Spleen (tissue), 11 donors: ENCODE measurements at regions not wholly inside any gene's neighbourhood (a gene's known extent, or its start where the extent isn't known, plus 50 kb on each side); places are given as distances from the start of the nearest gene placed in this dataset.

Source experiments
- DNase-seq: peaks from one replicate; pipeline ENCODE4 v3.0.0-alpha.2; 2020
- H3K27ac ChIP-seq, 8 donors: fragments of 200-600 bp; sonication (generic) in 7 of 8; 1 replicate in 4 of 8; 2 replicates in 4 of 8; pipeline versions ENCODE4 v1.5.0 to v1.8.0; 2016 to 2021; ENCODE audit warnings: inconsistent platforms in 4 of 8, mild to moderate bottlenecking in 4 of 8, moderate library complexity in 1 of 8
- H3K27me3 ChIP-seq, 7 donors: fragments of 200-600 bp; sonication (generic) in 6 of 7; replicated peaks in 1 of 7; 1 replicate in 4 of 7; 2 replicates in 3 of 7; pipeline versions ENCODE4 v1.5.0 to v1.8.0; 2016 to 2021; ENCODE audit warnings: inconsistent platforms in 3 of 7, mild to moderate bottlenecking in 1 of 7
- H3K36me3 ChIP-seq, 6 donors: fragments of 200-600 bp; sonication (generic) in 5 of 6; 1 replicate in 4 of 6; 2 replicates in 2 of 6; pipeline versions ENCODE4 v1.5.0 to v1.8.0; 2016 to 2021; ENCODE audit warnings: inconsistent platforms in 2 of 6
- H3K4me1 ChIP-seq, 6 donors: fragments of 200-600 bp; sonication (generic) in 5 of 6; 1 replicate in 3 of 6; 2 replicates in 3 of 6; pipeline versions ENCODE4 v1.5.0 to v1.8.0; 2016 to 2021; ENCODE audit warnings: inconsistent platforms in 3 of 6
- H3K4me3 ChIP-seq, 8 donors: fragments of 200-600 bp; sonication (generic) in 7 of 8; 1 replicate in 4 of 8; 2 replicates in 4 of 8; pipeline versions ENCODE4 v1.5.0 to v1.8.0; 2016 to 2021; ENCODE audit warnings: inconsistent platforms in 4 of 8, mild to moderate bottlenecking in 4 of 8, moderate library complexity in 2 of 8
- H3K9me3 ChIP-seq, 8 donors: fragments of 200-600 bp; sonication (generic) in 7 of 8; 1 replicate in 4 of 8; 2 replicates in 4 of 8; pipeline versions ENCODE4 v1.5.0 to v1.8.0; 2016 to 2021; ENCODE audit warnings: inconsistent platforms in 4 of 8
- POLR2A ChIP-seq, 3 donors: fragments of 450-650 bp; IDR thresholded peaks; one replicate each; pipeline ENCODE4 v1.5.1; 2017; ENCODE audit warnings: antibody characterized with exemption in 3 of 3, mild to moderate bottlenecking in 1 of 3
- POLR2AphosphoS5 ChIP-seq, 3 donors: sonication (generic); formaldehyde crosslinking; IDR thresholded peaks; one replicate each; pipeline ENCODE4 v1.5.1; 2017; ENCODE audit warnings: antibody characterized with exemption in 3 of 3
- WGBS, 5 donors: extraction: QIAGEN DNeasy Blood & Tissue Kit in 3 of 5; methylation state at CpG; one replicate each; pipeline versions ENCODE4 v1.1.5 to v1.1.7; 2013 to 2018; 5-methylcytosine and 5-hydroxymethylcytosine counted together
- intact Hi-C: fragments of 100-400 bp; cut with DNase I; formaldehyde crosslinking; loops from one replicate; pipeline ENCODE4 v1.15.0; 2023; ENCODE audit warnings: low total_unique reads
- TF ChIP-seq, protein P1 (sequence below), 11 experiments: fragments of 200-600 bp in 7 of 11; fragments of 450-650 bp in 4 of 11; sonication (generic) in 4 of 11; IDR thresholded peaks in 8 of 11; conservative IDR thresholded peaks in 3 of 11; 1 replicate in 7 of 11; 2 replicates in 4 of 11; pipeline versions ENCODE4 v1.4.0 to v1.8.0; 2016 to 2021; ENCODE audit warnings: antibody characterized with exemption in 11 of 11, inconsistent platforms in 4 of 11, mild to moderate bottlenecking in 1 of 11
- donor health status: healthy with polysubstance abuse.
- donor health status: DM: no; HTN: no; CAD: no; lungs with moderate emphysema.
- donor health status: DM: no; HTN: no; CAD: no.
- donor health status: Bipolar disorder and iron deficiency.
- donor health status: healthy.
- donor health status: DM: no; HTN: no; CAD: no.
- donor health status: DM: yes; HTN: yes; CAD: no.

DNA sequence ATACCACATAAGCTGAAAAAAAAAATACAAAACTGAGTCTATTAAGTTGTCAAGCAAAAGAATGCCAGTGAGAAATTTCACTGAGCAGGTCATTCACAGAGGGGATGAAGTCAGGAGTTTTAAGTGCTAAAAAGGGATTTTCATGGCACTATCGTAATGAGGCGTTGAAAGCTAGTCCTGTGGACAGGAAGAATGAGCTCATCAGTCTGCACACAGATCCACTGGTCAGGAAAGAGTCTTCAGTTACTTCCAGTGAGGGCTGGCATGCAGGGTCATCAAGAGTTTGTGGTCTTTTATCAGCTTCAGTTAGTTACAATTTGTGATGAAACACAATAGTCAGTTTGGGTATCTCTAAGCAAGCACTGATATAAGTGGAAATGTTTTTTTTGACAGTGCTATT, 88.1 kb upstream of the WSCD2 start:
- Histone ChIP-seq H3K27me3 (peaks cover 0 to 13% (median 0%) of the 10 kb centered on the region in 7 donors), H3K4me3 (no peak overlapping the region), H3K9me3 (no peaks in the 10 kb centered on the region), H3K36me3 (no peaks in the 10 kb centered on the region), H3K27ac (no peak overlapping the region), H3K4me1 (no peaks in the 10 kb centered on the region)
- TF ChIP-seq POLR2A (IDR thresholded peaks at IDR 0.05) (no peak), POLR2AphosphoS5 (IDR thresholded peaks at IDR 0.05) (no peak)
- TF ChIP-seq, protein P1, sequence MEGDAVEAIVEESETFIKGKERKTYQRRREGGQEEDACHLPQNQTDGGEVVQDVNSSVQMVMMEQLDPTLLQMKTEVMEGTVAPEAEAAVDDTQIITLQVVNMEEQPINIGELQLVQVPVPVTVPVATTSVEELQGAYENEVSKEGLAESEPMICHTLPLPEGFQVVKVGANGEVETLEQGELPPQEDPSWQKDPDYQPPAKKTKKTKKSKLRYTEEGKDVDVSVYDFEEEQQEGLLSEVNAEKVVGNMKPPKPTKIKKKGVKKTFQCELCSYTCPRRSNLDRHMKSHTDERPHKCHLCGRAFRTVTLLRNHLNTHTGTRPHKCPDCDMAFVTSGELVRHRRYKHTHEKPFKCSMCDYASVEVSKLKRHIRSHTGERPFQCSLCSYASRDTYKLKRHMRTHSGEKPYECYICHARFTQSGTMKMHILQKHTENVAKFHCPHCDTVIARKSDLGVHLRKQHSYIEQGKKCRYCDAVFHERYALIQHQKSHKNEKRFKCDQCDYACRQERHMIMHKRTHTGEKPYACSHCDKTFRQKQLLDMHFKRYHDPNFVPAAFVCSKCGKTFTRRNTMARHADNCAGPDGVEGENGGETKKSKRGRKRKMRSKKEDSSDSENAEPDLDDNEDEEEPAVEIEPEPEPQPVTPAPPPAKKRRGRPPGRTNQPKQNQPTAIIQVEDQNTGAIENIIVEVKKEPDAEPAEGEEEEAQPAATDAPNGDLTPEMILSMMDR (IDR thresholded peaks at IDR 0.05 in 8 of 11, conservative IDR thresholded peaks at IDR 0.05 in 3 of 11), result no peak
- 38 to 67% (median 50%) methylated on average over 2 of the region's 2 CpGs for WGBS, 5 donors
- DNase-seq, result no peak
- intact Hi-C loops, result no loop called here

DNA sequence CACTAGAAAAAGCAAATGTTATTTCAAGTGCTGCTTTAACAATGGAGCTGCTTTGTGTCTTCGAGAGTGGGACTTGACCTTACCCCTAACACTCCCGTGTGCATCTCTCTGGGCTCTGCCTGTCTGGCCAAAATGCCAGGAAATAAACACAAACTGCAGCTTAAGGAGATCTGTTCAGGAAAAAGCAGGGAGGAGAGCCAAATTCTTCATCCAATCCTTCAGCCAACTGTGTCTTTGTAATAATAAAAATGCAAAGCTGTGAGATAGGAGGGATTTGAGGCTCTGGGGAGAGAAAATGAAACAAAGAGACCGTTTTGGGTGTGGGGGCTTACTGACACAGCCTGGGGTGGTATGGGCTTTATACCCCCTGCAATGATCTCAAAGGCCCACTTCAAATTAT, 85.8 kb upstream of the WSCD2 start:
- 35 to 52% (median 39%) methylated on average over 3 of the region's 3 CpGs for WGBS, 5 donors
- H3K27ac ChIP-seq, result no peak overlapping the region
- DNase-seq, result no peak
- H3K4me3 ChIP-seq, result no peak overlapping the region
- TF ChIP-seq, protein P1 (IDR thresholded peaks at IDR 0.05 in 8 of 11, conservative IDR thresholded peaks at IDR 0.05 in 3 of 11), result no peak
- TF ChIP-seq POLR2A (IDR thresholded peaks at IDR 0.05), result no peak
- no peak for TF ChIP-seq POLR2AphosphoS5 (IDR thresholded peaks at IDR 0.05)
- H3K36me3 ChIP-seq, result no peaks in the 10 kb centered on the region
- peaks cover 0 to 24% (median 0%) of the 10 kb centered on the region in 7 donors for H3K27me3 ChIP-seq
- H3K9me3 ChIP-seq, result no peaks in the 10 kb centered on the region
- intact Hi-C loops, result no loop called here
- H3K4me1 ChIP-seq, result peaks cover 0 to 17% (median 11%) of the 10 kb centered on the region in 6 donors

DNA sequence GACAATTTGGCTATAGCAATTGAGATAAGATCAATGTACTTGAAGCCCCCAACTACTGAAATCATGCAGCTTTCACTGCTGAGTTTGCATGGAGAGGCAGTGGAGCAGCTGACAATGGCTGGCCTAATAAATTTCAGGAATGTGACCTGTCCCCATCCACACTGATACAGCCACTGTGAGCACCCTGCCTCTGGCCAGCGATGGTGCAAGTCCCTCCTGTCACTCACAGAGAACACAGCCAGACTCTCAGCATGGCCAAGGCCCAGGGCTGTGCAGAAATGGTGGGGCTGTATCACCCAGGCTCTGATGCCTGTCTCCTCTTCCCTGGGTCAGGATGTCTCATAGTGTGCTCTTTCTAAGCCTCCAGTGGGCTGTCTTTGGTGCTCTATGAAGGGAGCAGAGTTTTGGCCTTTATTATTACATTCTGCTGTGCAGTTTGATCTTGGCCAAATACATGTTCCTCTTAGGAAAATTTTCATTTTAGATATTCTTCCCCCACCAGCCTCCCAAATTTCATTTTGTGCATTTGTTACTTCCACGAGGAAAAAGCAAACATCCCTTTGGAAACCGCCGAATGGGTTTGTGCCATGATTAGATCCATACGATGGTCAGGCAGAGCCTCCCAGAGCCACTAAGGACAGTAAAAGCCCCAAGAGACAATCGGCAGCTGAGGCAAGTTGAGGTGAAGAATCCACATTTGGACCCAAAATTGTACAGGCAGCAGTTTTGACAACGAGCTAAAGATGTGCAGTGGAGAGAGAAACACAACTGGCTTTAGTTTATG, 85.1 kb upstream of the WSCD2 start:
- Histone ChIP-seq H3K27me3 (peaks cover 0 to 30% (median 0%) of the 10 kb centered on the region in 7 donors), H3K27ac (no peak overlapping the region), H3K9me3 (no peaks in the 10 kb centered on the region), H3K4me1 (peaks cover 0 to 17% (median 11%) of the 10 kb centered on the region in 6 donors), H3K36me3 (no peaks in the 10 kb centered on the region), H3K4me3 (no peak overlapping the region)
- TF ChIP-seq, protein P1 (IDR thresholded peaks at IDR 0.05 in 8 of 11, conservative IDR thresholded peaks at IDR 0.05 in 3 of 11), result no peak
- TF ChIP-seq POLR2A (IDR thresholded peaks at IDR 0.05), result no peak
- no peak for TF ChIP-seq POLR2AphosphoS5 (IDR thresholded peaks at IDR 0.05)
- 77 to 89% (median 85%) methylated on average over 7 of the region's 7 CpGs for WGBS, 5 donors
- intact Hi-C loops, result no loop called here
- DNase-seq, result no peak

DNA sequence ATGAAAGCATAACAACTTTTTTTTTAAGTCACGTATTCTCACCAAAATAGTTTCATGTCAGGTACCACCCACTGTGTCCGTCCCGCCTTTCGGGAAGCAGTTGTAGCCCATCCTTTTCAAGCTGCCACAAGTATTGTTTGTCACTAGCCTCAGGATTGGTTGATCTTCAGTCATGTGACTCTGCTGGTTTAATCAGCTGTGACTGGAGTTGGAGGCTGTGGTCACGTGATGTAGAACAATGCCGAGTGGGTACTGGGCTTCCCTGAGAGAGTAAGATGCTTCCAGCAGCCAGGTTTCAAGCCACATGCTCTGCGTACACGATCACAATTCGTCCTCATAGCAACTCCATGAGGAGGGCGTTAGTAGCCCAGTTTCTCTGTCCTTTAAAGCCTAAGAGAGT, 83.0 kb upstream of the WSCD2 start:
- TF ChIP-seq POLR2A (IDR thresholded peaks at IDR 0.05), result no peak
- TF ChIP-seq, protein P1 (IDR thresholded peaks at IDR 0.05 in 8 of 11, conservative IDR thresholded peaks at IDR 0.05 in 3 of 11), result no peak
- TF ChIP-seq POLR2AphosphoS5 (IDR thresholded peaks at IDR 0.05), result no peak
- peaks cover 0 to 44% (median 0%) of the 10 kb centered on the region in 7 donors for H3K27me3 ChIP-seq
- no peaks in the 10 kb centered on the region for H3K9me3 ChIP-seq
- intact Hi-C loops, result no loop called here
- H3K4me3 ChIP-seq, result no peak overlapping the region
- H3K36me3 ChIP-seq, result no peaks in the 10 kb centered on the region
- WGBS, 5 donors, result 78 to 91% (median 87%) methylated on average over 10 of the region's 10 CpGs
- no peak overlapping the region for H3K27ac ChIP-seq
- no peak for DNase-seq
- H3K4me1 ChIP-seq, result peaks cover 0 to 17% (median 11%) of the 10 kb centered on the region in 6 donors
